ENCODE measurements at regions not wholly inside any gene's neighbourhood (a gene's known extent, or its start where the extent isn't known, plus 50 kb on each side); places are given as distances from the start of the nearest gene placed in this dataset.

DNA sequence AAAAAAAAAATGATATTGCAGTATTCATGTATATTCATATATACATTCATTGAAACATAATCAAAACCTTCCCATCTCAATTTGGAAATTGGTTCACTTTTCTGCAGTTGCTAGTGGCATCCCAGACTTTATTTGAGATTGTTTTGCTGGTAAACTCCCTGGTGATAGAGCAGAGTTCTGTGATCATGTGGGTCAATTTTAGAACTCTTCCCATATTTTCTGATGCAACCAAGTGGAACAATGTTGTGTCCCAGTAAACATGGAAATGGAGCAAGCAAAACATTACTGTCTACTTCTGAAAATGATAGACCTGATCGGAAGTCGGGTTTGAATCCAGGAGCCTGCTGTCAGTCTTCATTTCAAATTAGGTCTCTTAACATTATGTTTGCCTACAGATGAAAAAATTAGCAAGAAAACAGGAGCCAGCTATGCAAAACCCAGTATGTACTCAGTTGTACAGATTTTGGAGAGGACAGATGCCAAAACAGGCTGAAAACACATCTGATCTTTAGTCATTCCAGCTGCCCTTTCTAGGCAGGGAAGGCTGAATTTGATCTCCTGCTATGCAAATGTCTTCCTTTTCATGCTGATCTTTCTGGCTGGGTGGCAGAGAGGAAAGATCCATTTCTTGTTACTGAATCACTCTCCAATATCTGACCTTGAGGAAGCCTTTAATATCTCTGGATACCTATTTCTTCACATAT lies 786.6 kb upstream of the SOX9 start:
- no peak for TF ChIP-seq MAFK (IDR thresholded peaks at IDR 0.05; ENCODE audit: partially characterized antibody)
- TF ChIP-seq, protein P1, sequence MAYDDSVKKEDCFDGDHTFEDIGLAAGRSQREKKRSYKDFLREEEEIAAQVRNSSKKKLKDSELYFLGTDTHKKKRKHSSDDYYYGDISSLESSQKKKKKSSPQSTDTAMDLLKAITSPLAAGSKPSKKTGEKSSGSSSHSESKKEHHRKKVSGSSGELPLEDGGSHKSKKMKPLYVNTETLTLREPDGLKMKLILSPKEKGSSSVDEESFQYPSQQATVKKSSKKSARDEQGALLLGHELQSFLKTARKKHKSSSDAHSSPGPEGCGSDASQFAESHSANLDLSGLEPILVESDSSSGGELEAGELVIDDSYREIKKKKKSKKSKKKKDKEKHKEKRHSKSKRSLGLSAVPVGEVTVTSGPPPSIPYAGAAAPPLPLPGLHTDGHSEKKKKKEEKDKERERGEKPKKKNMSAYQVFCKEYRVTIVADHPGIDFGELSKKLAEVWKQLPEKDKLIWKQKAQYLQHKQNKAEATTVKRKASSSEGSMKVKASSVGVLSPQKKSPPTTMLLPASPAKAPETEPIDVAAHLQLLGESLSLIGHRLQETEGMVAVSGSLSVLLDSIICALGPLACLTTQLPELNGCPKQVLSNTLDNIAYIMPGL (CRISPR knock-in tag; IDR thresholded peaks at IDR 0.05; ENCODE audit: borderline replicate concordance) = no peak
- TF ChIP-seq RCOR1 (IDR thresholded peaks at IDR 0.05; ENCODE audit: low read depth, low read length) = no peak
- ATAC-seq (no peak), DNase-seq (ENCODE audit: low read depth in 1 of 2, low spot score in 1 of 2) (no peak), FAIRE-seq (no peak)
- H3K9me3 ChIP-seq = no peaks in the 10 kb centered on the region
- H3K27ac ChIP-seq = no peak overlapping the region
- ChIA-PET CTCF (no interaction called here), POLR2A (no interaction called here)
- H3K4me2 ChIP-seq = no peak overlapping the region
- no peak overlapping the region for H3K4me3 ChIP-seq
- WGBS (ENCODE audit: missing lambda C conversion rate) = 63% methylated on average over 2 of the region's 2 CpGs
- peaks cover 15% of the 10 kb centered on the region; the same call in 1 of the 3 replicates for H3K4me1 ChIP-seq

DNA sequence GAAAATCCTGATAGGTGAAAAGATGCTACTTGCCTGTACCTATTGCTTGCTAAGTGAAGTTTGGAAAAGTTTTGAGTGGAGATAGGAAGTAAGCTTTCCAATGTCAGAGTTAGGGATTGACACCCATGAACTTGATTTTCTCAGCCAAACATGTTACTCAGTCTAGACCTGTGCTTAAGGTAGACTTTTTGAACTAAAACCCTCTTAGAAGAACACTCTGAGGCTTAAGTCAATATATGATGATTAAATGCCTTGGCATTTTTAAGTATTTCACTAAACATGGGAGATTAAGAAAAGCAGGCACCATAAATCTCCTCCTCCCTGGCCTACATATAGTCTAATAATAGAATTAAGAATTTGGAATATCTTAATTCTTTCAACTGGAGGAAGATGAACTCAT lies 785.6 kb upstream of the SOX9 start:
- POLR2A ChIA-PET = no interaction called here
- Histone ChIP-seq H3K4me1 (peaks cover 13% of the 10 kb centered on the region; the same call in 1 of the 3 replicates), H3K9me3 (no peaks in the 10 kb centered on the region), H3K4me3 (no peak overlapping the region), H3K27ac (no peak overlapping the region), H3K4me2 (no peak overlapping the region)
- DNase-seq (ENCODE audit: low read depth in 1 of 2, low spot score in 1 of 2) (no peak), FAIRE-seq (no peak), ATAC-seq (no peak)
- CTCF ChIA-PET = no interaction called here
- TF ChIP-seq MYC (IDR thresholded peaks at IDR 0.05; ENCODE audit: borderline replicate concordance, low read length) (no peak), TP53 (CRISPR knock-in tag; IDR thresholded peaks at IDR 0.05) (no peak), HOXB13 (CRISPR knock-in tag; IDR thresholded peaks at IDR 0.05; ENCODE audit: low read depth) (no peak), ESRRA (IDR thresholded peaks at IDR 0.05; ENCODE audit: borderline replicate concordance, low read length) (no peak), MAZ (IDR thresholded peaks at IDR 0.05; ENCODE audit: borderline replicate concordance, low read depth, low read length) (no peak), POLR2A (IDR thresholded peaks at IDR 0.05; ENCODE audit: low read length) (no peak)
- TF ChIP-seq, protein P2, sequence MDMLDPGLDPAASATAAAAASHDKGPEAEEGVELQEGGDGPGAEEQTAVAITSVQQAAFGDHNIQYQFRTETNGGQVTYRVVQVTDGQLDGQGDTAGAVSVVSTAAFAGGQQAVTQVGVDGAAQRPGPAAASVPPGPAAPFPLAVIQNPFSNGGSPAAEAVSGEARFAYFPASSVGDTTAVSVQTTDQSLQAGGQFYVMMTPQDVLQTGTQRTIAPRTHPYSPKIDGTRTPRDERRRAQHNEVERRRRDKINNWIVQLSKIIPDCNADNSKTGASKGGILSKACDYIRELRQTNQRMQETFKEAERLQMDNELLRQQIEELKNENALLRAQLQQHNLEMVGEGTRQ (IDR thresholded peaks at IDR 0.05) = no peak
- TF ChIP-seq, protein P3, sequence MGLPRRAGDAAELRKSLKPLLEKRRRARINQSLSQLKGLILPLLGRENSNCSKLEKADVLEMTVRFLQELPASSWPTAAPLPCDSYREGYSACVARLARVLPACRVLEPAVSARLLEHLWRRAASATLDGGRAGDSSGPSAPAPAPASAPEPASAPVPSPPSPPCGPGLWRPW (IDR thresholded peaks at IDR 0.05) = no peak
- TF ChIP-seq, protein P4, sequence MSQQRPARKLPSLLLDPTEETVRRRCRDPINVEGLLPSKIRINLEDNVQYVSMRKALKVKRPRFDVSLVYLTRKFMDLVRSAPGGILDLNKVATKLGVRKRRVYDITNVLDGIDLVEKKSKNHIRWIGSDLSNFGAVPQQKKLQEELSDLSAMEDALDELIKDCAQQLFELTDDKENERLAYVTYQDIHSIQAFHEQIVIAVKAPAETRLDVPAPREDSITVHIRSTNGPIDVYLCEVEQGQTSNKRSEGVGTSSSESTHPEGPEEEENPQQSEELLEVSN (IDR thresholded peaks at IDR 0.05; ENCODE audit: borderline replicate concordance, low read depth) = no peak

DNA sequence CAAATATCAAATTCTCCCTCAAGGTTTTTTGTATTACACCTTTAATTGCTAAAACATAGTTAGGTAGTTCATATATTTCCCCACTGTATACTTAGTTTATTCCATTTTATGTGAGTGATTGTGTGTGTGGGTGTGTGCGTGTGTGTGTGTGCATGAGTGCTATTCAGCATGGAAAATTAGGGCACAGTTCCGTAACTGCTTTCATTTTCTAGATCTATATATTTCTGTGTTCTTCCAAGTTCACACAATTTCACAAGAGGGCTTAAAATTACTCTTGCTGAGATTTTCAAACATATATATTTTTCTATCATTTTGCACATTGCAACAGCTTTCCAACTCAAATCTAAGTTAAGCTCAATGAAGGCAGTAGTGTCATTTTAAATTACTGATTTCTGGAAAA lies 782.9 kb upstream of the SOX9 start:
- TF ChIP-seq NPAS2 (CRISPR knock-in tag; IDR thresholded peaks at IDR 0.05; ENCODE audit: borderline replicate concordance) (no peak), HOXB5 (CRISPR knock-in tag; IDR thresholded peaks at IDR 0.05) (no peak), ZNF302 (CRISPR knock-in tag; IDR thresholded peaks at IDR 0.05) (no peak), RFX5 (IDR thresholded peaks at IDR 0.05) (no peak), EHMT2 (IDR thresholded peaks at IDR 0.05; ENCODE audit: low read depth) (no peak), TP53 (CRISPR knock-in tag; IDR thresholded peaks at IDR 0.05) (no peak)
- TF ChIP-seq, protein P5, sequence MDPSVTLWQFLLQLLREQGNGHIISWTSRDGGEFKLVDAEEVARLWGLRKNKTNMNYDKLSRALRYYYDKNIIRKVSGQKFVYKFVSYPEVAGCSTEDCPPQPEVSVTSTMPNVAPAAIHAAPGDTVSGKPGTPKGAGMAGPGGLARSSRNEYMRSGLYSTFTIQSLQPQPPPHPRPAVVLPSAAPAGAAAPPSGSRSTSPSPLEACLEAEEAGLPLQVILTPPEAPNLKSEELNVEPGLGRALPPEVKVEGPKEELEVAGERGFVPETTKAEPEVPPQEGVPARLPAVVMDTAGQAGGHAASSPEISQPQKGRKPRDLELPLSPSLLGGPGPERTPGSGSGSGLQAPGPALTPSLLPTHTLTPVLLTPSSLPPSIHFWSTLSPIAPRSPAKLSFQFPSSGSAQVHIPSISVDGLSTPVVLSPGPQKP (IDR thresholded peaks at IDR 0.05; ENCODE audit: low read depth, low read length) = no peak
- TF ChIP-seq, protein P2 (IDR thresholded peaks at IDR 0.05) = no peak
- DNase-seq (ENCODE audit: low read depth in 1 of 2, low spot score in 1 of 2) = no peak
- Histone ChIP-seq H3K27ac (no peak overlapping the region), H3K4me3 (peak overlapping the region; percentile 6; the same call in 1 of the 3 replicates), H3K4me2 (peak overlapping the region; percentile 65), H3K9me3 (no peaks in the 10 kb centered on the region), H3K4me1 (peaks cover 13% of the 10 kb centered on the region; the same call in 1 of the 3 replicates)
- ChIA-PET POLR2A (no interaction called here), CTCF (interaction anchor here (0.6 to 1.2 kb wide), 2 partner anchors 48 to 83 kb away, joined by 3 read pairs; no protein-coding TSS in a partner anchor)
- no peak for FAIRE-seq
- no peak for ATAC-seq
- WGBS (ENCODE audit: missing lambda C conversion rate) = 83% methylated on average over 2 of the region's 2 CpGs
